ENCODE measurements at regions not wholly inside any gene's neighbourhood (a gene's known extent, or its start where the extent isn't known, plus 50 kb on each side); places are given as distances from the start of the nearest gene placed in this dataset.
"Not testable (repeated sequence)": the region's sequence is repeated elsewhere in the genome, so short reads cannot be mapped to it uniquely, and the experiment has no call there.

DNA sequence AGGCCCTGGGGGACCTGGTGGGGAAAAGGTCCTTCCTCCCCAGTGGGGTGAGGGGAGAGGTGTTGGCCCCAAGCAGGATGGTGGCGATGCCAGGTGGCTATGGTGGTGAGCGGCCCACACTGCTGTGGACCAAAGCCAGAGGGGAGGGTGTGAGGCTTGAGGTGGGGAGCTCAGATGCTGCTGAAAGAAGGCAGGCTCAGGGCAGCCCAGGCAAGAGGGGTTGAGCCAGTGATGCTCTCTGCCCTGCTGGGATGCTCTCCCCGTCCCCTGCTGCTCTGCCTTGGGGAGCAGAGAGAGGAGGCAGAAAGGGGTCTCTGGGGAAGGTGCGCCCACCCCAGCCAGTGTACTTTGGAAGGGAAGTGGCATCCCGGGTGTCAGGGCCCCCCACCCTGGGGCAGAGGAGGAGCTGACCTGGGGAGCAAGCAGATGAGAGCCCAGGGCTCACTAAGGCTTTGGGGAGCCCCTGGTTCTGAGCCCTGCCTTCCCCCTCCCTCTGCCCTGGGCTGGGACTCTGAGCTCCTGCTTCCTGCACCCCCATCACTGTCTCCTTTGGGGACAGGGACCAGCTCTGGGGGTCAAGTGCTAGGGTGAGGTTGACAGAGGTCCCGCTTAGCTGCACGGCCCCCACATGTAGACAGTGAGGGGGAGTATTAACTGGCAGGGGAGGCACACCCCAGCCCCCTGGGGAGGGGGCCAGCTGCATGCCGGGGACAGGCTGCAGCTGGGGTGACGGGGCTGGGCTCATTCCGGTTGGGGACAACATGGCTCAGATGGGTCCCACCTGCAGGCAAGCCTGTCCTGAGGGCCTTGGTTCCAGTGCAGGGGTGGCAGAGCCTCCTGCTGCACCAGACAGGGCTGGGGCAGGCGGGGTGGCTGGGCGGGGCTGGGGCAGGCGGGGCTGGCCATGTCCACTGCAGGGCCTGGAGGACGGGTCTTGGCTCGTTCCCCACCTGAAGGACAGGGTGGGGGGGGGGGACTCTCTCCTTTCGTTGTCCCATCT, 124.4 kb downstream of the KIF26A start:
- no peak for TF ChIP-seq GATA1 (IDR thresholded peaks at IDR 0.05; ENCODE audit: low read depth, low read length)
- no peak for TF ChIP-seq POLR2A (IDR thresholded peaks at IDR 0.05; ENCODE audit: low read length)
- DNase-seq: no peak

DNA sequence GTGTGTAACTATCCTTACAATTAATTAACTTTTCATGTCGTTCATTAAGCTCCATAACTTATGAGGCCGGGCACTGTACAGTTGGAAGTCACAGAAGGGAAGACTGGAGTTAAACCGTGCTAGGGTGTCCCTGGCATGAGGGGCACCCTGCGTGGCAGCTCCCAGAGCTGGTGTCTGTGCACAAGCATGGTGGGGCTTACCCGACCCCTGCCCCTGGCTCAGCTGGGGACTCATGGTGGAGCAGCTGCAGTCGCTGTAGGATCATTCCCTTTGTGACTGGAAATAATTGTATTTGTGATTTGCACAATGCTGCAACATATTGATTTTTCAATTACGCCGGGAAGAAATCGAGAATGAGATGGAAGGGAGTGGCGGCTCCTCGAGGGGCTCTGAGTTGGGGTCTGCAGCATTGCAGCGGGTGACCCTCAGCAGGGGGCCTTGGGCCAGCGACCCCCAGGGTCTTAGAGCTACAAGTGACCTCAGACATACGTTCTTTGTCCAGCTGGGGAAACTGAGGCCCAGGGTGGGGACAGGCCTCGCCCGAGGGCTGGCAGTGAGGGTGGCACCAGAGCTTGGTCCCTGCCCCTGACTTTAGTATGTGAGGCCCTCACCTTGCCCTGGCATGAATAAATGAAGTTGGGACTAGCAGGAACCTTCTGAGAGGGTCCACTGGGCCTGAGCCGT, 125.4 kb downstream of the KIF26A start:
- DNase-seq: no peak
- TF ChIP-seq POLR2A (IDR thresholded peaks at IDR 0.05; ENCODE audit: low read length) (no peak), GATA1 (IDR thresholded peaks at IDR 0.05; ENCODE audit: low read depth, low read length) (no peak)

DNA sequence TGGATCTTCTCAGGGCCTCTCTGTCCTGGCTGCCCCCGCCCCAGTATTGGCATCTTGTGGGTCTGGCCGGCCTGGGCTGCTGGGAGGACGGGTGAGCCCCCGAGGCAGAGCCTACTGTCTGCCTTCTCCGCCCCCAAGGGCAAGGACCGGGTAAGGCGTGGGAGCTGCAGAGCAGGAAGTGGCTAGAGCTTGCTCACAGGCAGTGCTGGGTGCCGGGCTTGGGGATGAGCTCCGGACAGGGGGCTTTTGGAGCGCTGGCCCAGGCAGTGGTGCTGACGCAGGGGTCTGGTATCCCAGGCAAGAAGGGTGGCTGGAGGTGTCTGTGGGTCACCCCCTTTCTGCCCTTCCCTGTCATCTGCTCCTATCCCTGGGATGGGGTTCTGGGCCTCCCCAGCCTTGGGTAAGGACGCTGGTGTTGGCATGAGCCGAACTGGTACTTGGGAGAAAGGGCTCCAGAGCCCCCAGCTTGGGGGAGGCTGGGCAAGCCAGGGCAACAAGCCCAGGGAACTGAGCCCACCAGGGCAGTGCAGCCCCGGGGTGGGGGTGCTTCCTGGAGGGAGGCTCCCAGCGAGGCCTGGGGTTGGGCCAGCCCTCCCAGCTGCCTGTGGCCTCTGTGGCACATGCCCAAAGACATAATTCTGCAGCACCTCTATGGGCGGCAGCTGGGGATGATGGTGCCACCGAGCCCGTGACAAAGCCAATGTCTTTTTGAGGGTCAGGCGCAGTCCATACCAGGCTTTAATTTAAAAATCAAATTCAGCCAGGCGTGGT, 126.3 kb downstream of the KIF26A start:
- TF ChIP-seq GATA1 (IDR thresholded peaks at IDR 0.05; ENCODE audit: low read depth, low read length) (no peak), POLR2A (IDR thresholded peaks at IDR 0.05; ENCODE audit: low read length) (no peak)
- DNase-seq: no peak

DNA sequence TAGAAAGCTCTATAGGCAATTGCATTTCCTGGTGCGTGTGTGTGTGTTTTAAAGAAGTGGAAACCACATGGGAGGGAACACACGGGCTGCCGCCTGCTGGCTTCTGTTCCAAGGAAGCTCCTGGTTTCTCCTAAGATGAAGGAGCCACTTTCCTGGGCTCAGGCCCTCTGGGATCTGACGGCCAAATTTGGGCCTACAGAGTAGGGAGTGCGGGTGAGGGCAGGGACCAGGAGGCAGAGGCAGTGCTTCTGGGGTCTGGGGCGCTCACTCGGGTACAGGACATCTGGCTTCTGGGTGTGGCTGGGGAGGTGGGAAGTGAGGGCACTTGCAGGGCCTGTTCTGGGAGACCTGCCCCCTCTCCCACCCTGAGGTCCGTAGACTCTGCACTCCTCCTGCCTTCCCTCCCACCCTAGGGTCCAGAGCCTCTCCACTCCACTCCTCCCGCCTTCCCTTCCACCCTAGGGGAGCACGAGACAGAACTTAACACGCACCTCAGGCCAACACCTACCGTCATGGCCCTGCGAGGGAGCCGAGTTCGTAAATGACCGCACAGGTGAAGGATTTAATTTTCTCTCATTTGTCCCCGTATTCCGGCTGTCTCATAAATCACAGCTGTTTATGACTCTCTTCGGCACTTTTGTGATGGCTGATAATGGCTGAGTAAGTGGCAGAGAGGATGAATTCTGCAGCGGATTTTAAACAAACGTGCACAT, 127.7 kb downstream of the KIF26A start:
- no peak for DNase-seq
- TF ChIP-seq POLR2A (IDR thresholded peaks at IDR 0.05; ENCODE audit: low read length): no peak
- TF ChIP-seq GATA1 (IDR thresholded peaks at IDR 0.05; ENCODE audit: low read depth, low read length): no peak

DNA sequence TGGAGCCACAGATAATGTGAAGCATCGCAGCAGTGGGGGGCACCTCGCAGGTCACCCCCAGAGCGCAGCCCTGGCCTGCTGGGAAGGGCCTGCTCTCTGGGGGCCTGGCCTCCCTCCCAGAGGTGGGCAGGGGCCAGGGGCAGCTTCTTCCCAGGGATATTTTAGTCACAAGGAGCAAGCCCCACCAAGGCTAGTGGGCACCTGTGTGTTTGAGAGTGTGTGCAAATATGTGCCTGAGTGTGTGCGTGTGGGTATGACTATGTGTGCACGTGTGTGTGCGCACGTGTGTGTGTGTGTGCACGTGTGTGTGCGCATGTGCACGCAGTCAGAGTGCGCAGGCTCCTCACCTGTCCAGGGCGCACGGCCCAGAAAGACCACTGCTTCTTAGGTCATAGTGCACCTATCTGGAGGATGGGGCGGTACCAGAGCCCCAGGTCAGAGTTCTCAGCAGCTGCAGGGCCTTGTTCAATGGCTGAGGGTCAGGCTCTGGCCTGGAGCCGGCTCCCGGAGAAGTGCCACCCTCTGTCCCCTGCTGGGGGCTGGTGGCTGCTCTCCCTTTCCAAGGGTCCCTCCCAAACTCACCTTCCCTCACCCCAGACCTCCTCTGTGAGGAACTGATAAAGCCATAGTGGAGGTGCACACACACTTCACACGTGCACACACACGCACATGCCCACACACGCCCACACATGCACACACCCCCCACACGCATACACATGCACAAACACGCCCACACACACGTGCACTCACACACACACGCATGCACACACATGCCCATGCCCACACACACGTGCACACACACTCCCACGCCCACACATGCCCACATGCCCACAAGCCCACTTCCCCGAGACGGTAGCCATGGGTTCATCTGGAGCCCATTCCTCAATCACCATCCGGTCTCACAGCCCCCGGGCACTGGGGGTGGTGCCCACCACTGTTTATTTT, 128.5 kb downstream of the KIF26A start:
- TF ChIP-seq POLR2A (IDR thresholded peaks at IDR 0.05; ENCODE audit: low read length) (no peak), GATA1 (IDR thresholded peaks at IDR 0.05; ENCODE audit: low read depth, low read length) (no peak)

DNA sequence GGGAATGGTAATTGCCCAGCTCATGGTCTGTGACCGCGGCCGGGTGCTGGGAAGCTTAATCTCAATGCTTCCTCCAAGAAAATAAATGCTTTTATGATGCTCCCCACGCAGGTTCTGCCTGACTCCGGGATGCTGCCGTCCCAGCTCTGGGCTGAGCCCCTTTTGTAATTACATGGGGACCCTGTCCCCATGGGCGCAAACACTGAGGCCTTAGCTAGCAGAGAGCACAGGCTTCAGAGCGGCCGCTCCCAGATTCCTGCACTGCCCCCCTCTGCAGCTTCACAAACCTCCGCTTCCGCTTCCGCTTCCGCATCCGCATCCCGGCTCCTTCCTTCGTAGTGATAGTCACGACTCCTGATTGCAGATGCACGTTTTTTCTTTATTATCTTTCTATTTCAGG, 129.5 kb downstream of the KIF26A start:
- no peak for DNase-seq
- TF ChIP-seq GATA1 (IDR thresholded peaks at IDR 0.05; ENCODE audit: low read depth, low read length) (no peak), POLR2A (IDR thresholded peaks at IDR 0.05; ENCODE audit: low read length) (no peak)

More for the DNA sequence above, 128.5 kb downstream of the KIF26A start:
- no peak for DNase-seq

DNA sequence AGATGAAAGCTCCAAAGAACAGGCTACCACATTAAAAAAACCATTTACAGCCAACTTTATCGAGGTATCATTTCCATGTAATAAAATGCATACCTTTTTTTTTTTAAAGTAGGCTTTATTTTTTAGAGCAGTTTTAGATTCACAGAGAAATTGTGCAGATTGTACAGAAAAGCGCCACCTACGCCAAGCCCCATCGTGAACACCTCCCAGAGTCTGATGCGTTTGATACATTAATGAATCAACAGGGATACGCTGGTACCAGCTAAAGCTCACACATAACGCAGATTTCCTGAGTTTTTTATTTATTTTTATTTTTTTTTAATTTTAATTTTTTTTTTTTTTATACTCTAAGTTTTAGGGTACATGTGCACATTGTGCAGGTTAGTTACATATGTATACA, 129.9 kb downstream of the KIF26A start:
- TF ChIP-seq GATA1 (IDR thresholded peaks at IDR 0.05; ENCODE audit: low read depth, low read length) (no peak), POLR2A (IDR thresholded peaks at IDR 0.05; ENCODE audit: low read length) (no peak)
- DNase-seq: no peak

DNA sequence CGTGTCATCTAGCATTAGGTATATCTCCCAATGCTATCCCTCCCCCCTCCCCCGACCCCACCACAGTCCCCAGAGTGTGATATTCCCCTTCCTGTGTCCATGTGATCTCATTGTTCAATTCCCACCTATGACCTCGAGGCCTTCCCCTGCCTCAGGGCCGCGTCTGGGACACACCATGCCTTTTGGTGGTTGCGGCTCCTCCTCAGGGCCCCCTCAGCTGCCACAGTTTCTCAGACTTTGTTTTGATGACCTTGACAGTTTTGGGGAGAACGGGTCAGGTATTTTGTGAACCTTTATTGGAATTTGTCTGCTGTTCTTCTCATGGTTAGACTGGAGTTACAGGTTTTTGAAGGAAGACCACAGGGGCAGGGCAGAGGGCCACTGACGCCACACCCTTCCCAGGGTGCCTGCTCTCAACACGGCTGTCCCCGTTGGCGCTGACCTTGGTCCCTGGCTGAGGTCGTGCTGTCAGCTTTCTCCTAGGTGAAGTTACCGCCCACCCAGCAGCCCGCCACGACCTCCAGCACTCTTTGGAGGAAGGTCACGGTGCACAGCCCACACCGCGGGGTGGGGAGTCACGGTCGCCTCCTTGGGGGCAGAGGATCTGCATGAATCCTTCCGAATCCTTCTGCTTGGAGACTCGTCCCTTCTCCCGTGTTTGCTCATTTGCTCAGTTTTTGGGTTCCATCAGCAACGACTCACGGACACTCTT, 130.5 kb downstream of the KIF26A start:
- no peak for DNase-seq
- no peak for TF ChIP-seq POLR2A (IDR thresholded peaks at IDR 0.05; ENCODE audit: low read length)
- TF ChIP-seq GATA1 (IDR thresholded peaks at IDR 0.05; ENCODE audit: low read depth, low read length): no peak

DNA sequence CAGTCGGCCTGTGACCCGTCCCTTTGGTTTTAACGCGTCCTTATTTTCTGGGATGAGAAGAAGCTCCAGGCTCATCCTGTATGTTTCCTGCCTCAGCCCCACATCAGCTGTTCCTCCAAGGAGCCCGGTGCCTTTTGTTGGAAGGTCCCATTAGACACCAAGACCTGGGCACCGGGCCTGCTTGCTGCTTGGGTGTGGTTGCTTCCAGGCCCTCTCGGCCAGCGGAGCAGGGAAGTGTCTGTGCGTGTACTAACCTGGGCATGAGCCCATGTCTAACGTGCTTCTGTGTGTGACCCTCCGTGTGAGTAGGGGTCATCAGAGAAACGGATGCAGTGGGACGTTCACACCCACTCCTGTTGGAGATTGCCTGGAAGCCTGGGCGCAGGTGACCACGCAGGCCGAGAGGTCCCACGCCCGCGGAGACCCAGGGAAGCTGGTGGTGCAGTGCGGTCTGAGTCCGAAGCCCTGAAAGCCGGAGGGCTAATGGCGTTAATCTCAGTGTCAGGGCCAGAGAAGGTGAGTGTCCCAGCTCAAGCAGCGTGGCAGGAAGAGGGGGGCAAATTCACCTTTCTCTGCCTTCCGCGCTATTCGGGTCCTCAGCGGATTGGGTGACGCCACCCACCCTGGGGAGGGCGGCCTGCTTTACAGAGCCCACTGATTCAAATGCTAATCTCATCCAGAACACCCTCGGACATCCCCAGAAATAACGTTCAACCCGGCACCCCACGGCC, 131.3 kb downstream of the KIF26A start:
- DNase-seq: not testable (repeated sequence)

DNA sequence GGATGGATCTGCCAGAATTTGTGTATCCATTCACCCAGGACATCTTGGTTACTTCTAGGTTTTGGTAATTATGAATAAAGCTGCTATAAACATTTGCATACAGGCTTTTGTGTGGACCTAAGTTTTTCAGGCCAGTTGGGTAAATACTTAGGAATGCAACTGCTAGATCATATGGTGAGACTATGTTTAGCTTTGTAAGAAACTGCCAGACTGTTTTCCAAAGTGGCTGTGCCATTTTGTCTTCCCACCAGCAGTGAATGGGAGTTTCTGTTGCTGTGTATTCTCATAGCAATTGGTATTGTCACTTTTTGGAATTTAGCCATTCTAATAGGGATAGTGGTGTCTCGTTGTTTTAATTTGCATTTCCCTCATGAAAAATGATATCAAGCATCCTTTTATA, 133.0 kb downstream of the KIF26A start:
- no peak for DNase-seq

DNA sequence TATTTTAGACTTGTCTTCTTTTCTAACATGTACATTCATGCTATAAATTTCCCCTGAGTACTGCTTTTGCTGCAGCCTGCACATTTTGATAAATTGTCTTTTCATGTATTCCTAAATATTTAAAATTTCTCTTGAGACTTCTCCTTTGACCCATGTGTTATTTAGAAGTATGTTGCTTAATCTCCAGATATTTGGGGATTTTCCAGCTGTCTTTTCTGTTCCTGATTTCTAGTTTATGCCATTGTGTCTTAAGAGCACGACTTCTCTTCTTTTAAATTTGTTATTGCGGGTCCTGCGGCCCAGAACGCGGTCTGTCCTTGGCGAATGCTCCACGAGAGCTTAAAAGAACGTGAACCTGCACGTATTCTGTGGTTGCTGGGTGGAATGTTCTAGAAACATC, 136.4 kb downstream of the KIF26A start:
- no peak for DNase-seq
- TF ChIP-seq POLR2A (IDR thresholded peaks at IDR 0.05; ENCODE audit: low read length): no peak
- TF ChIP-seq GATA1 (IDR thresholded peaks at IDR 0.05; ENCODE audit: low read depth, low read length): no peak

More for the DNA sequence above, 133.0 kb downstream of the KIF26A start:
- no peak for TF ChIP-seq POLR2A (IDR thresholded peaks at IDR 0.05; ENCODE audit: low read length)
- no peak for TF ChIP-seq GATA1 (IDR thresholded peaks at IDR 0.05; ENCODE audit: low read depth, low read length)

All from erythroblast (primary cell).